Middle frontal gyrus (tissue), 1 donor: ENCODE measurements at regions not wholly inside any gene's neighbourhood (a gene's known extent, or its start where the extent isn't known, plus 50 kb on each side); places are given as distances from the start of the nearest gene placed in this dataset.
"Not testable (repeated sequence)": the region's sequence is repeated elsewhere in the genome, so short reads cannot be mapped to it uniquely, and the experiment has no call there.

Source experiments
- DNase-seq: peaks from one replicate; pipeline ENCODE4 v3.0.0-alpha.2; 2015; ENCODE audit warnings: low spot score; ENCODE audit errors: extremely low spot score

GRCh38 chr7:13077466-13077865 lies 390.0 kb downstream of the ARL4A start:
- DNase-seq, result no peak

GRCh38 chr7:13078105-13078504 lies 390.7 kb downstream of the ARL4A start:
- no peak for DNase-seq

GRCh38 chr7:13090959-13091358 lies 403.5 kb downstream of the ARL4A start:
- DNase-seq, result no peak

GRCh38 chr7:13091974-13092707 lies 404.7 kb downstream of the ARL4A start:
- no peak for DNase-seq

- no peak for DNase-seq
These were observed 405.2 kb downstream of the ARL4A start for GRCh38 chr7:13092708-13093005.

GRCh38 chr7:13093160-13093559 lies 405.7 kb downstream of the ARL4A start:
- DNase-seq, result no peak

- DNase-seq, result no peak
These were observed 410.1 kb downstream of the ARL4A start for GRCh38 chr7:13097499-13097898.

- DNase-seq, result no peak
These were observed 410.7 kb downstream of the ARL4A start for GRCh38 chr7:13098161-13098560.

- DNase-seq, result no peak
These were observed 411.8 kb downstream of the ARL4A start for GRCh38 chr7:13099154-13099795.

- no peak for DNase-seq
These were observed 416.7 kb downstream of the ARL4A start for GRCh38 chr7:13104128-13104527.

GRCh38 chr7:13105209-13105608 lies 417.8 kb downstream of the ARL4A start:
- DNase-seq, result no peak

- no peak for DNase-seq
These were observed 419.1 kb downstream of the ARL4A start for GRCh38 chr7:13106513-13106912.

- no peak for DNase-seq
These were observed 419.9 kb downstream of the ARL4A start for GRCh38 chr7:13107291-13107690.

- no peak for DNase-seq
These were observed 420.6 kb downstream of the ARL4A start for GRCh38 chr7:13108061-13108460.

GRCh38 chr7:13109201-13109600 lies 421.8 kb downstream of the ARL4A start:
- DNase-seq, result no peak

GRCh38 chr7:13110107-13110506 lies 422.7 kb downstream of the ARL4A start:
- no peak for DNase-seq

- no peak for DNase-seq
These were observed 423.8 kb downstream of the ARL4A start for GRCh38 chr7:13111230-13111629.

GRCh38 chr7:13114240-13114639 lies 426.8 kb downstream of the ARL4A start:
- DNase-seq, result not testable (repeated sequence)

GRCh38 chr7:13115157-13115772 lies 427.8 kb downstream of the ARL4A start:
- DNase-seq, result no peak

GRCh38 chr7:13115855-13116254 lies 428.4 kb downstream of the ARL4A start:
- DNase-seq, result no peak

- DNase-seq, result no peak
These were observed 429.7 kb downstream of the ARL4A start for GRCh38 chr7:13117103-13117502.

GRCh38 chr7:13117592-13117991 lies 430.2 kb downstream of the ARL4A start:
- DNase-seq, result no peak

GRCh38 chr7:13124629-13125028 lies 437.2 kb downstream of the ARL4A start:
- DNase-seq, result not testable (repeated sequence)
